ENCODE measurements at regions not wholly inside any gene's neighbourhood (a gene's known extent, or its start where the extent isn't known, plus 50 kb on each side); places are given as distances from the start of the nearest gene placed in this dataset.
"Not testable (repeated sequence)": the region's sequence is repeated elsewhere in the genome, so short reads cannot be mapped to it uniquely, and the experiment has no call there.

DNA sequence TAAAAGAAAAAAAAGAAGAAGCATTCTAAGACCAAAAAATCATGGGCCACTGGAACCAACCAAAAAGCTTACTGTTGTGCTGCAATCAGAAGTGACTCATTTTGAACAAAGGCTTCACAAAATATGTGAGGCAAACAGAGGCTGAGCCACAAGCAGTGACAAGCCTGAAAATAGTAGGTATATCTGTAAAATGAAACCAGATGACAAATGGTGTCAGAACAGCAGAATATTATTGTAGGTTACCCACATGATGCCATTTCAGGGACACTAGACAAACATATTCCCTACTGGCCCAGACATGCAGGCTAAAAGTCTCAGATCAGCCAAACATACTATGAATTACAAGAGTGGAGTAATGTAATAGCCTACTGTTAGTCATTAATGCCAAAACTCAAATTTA lies 1301.8 kb upstream of the DIAPH2 start:
- H3K36me3 ChIP-seq (ENCODE audit: control insufficient read depth, insufficient read depth, low read length): no peaks in the 10 kb centered on the region
- H3K27me3 ChIP-seq (ENCODE audit: control insufficient read depth, insufficient read depth, low read length, poor library complexity, severe bottlenecking): no peaks in the 10 kb centered on the region
- no peaks in the 10 kb centered on the region for H3K4me1 ChIP-seq (ENCODE audit: control insufficient read depth, insufficient read depth, low read length)
- no peaks in the 10 kb centered on the region for H3K9me3 ChIP-seq (ENCODE audit: control insufficient read depth, low read length)
- H3K27ac ChIP-seq (ENCODE audit: insufficient read depth, low read depth, low read length, poor library complexity, severe bottlenecking): no peak overlapping the region
- H3K4me3 ChIP-seq (ENCODE audit: insufficient read depth, low read depth, low read length): no peak overlapping the region

DNA sequence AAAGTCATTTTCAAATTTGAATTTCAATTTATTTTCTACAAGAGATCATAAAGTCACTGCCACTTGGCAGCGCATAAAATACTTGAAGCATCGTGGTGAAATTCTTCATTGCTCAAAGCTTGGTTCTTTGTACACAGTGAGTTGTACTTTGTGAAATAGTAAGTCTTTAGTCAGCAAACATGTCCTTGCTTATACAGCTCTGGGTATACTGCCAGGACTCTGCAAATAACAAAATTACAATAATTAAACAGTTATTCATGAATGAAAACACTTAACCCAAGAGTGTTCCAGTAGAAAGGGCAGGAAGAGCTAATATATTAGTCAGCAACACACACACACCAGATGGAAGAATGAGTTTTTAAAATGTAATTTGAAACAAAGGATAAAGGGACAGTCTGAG lies 1300.9 kb upstream of the DIAPH2 start:
- 93 to 100% methylated on average over 1 to 2 of the region's 2 CpGs for WGBS, 2 experiments

DNA sequence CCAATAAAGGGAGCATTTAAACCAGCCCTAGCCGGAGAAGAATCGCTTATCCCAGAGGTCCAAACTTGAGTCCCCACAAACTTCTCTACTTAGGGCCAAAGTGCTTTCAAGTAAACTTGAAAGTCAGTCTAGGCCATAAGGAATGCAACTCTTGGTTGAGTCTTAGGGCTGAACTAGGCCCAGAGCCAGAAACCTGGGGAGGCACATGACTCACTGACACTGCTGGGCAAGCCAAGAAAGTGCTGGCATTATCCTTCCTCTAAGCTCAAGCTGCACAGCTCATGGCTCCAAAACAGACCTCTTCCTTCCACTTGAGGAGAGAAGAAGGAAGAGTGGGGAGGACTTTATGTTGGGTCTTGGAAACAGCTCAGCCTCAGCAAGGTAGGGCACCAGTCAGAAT lies 1257.3 kb upstream of the DIAPH2 start:
- Histone ChIP-seq H3K27me3 (ENCODE audit: control insufficient read depth, insufficient read depth, low read length, poor library complexity, severe bottlenecking) (no peaks in the 10 kb centered on the region), H3K9me3 (ENCODE audit: control insufficient read depth, low read length) (no peaks in the 10 kb centered on the region), H3K4me1 (ENCODE audit: control insufficient read depth, insufficient read depth, low read length) (no peaks in the 10 kb centered on the region), H3K4me3 (ENCODE audit: insufficient read depth, low read depth, low read length) (no peak overlapping the region), H3K36me3 (ENCODE audit: control insufficient read depth, insufficient read depth, low read length) (no peaks in the 10 kb centered on the region), H3K27ac (ENCODE audit: insufficient read depth, low read depth, low read length, poor library complexity, severe bottlenecking) (no peak overlapping the region)
- 90 to 95% methylated on average over 2 of the region's 2 CpGs for WGBS, 2 experiments

More for the DNA sequence above, 1300.9 kb upstream of the DIAPH2 start:
- Histone ChIP-seq H3K27ac (ENCODE audit: insufficient read depth, low read depth, low read length, poor library complexity, severe bottlenecking) (no peak overlapping the region), H3K27me3 (ENCODE audit: control insufficient read depth, insufficient read depth, low read length, poor library complexity, severe bottlenecking) (no peaks in the 10 kb centered on the region), H3K36me3 (ENCODE audit: control insufficient read depth, insufficient read depth, low read length) (no peaks in the 10 kb centered on the region), H3K9me3 (ENCODE audit: control insufficient read depth, low read length) (no peaks in the 10 kb centered on the region), H3K4me1 (ENCODE audit: control insufficient read depth, insufficient read depth, low read length) (no peaks in the 10 kb centered on the region), H3K4me3 (ENCODE audit: insufficient read depth, low read depth, low read length) (no peak overlapping the region)

DNA sequence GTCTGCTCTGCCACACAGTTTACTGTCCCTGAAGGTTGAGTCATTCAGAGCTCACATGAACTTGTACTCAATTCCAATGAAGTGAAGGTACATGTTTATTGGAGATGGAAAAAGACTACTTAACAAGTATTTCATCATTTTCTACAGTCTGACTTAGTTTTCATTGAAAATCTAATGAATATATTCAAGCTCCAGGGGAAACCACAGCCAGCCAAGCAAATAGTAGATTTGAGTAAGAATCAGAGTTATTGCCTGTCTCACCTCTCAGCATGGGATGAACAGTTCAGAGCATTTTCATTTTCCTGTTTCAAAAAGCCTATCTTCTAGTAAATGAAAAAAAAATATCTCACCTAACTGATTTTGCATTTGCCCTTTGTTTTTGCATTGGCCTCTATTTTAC lies 1249.4 kb upstream of the DIAPH2 start:
- no peaks in the 10 kb centered on the region for H3K27me3 ChIP-seq (ENCODE audit: control insufficient read depth, insufficient read depth, low read length, poor library complexity, severe bottlenecking)
- H3K36me3 ChIP-seq (ENCODE audit: control insufficient read depth, insufficient read depth, low read length): no peaks in the 10 kb centered on the region
- H3K9me3 ChIP-seq (ENCODE audit: control insufficient read depth, low read length): no peaks in the 10 kb centered on the region
- H3K4me1 ChIP-seq (ENCODE audit: control insufficient read depth, insufficient read depth, low read length): no peaks in the 10 kb centered on the region
- no peak overlapping the region for H3K27ac ChIP-seq (ENCODE audit: insufficient read depth, low read depth, low read length, poor library complexity, severe bottlenecking)
- H3K4me3 ChIP-seq (ENCODE audit: insufficient read depth, low read depth, low read length): no peak overlapping the region

DNA sequence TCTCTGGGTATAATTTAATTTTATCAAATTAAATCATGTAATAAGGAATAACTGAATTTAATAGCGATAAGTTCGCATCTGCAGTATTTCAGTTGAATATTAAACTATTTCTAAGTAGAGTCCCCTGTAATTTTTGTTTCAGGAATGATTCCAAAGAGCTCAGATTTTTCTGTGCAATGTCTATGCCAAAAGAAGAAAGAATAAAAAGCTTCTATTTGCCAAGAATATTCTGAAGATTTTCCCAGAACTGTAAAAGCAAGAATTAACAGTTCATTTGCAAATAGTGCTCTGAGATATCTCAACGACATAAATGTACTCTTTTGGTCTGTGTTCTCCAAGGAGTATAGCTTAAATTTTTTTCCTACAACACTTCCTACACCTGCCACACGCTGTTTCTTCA lies 1242.8 kb upstream of the DIAPH2 start:
- Histone ChIP-seq H3K4me1 (ENCODE audit: control insufficient read depth, insufficient read depth, low read length) (no peaks in the 10 kb centered on the region), H3K27me3 (ENCODE audit: control insufficient read depth, insufficient read depth, low read length, poor library complexity, severe bottlenecking) (no peaks in the 10 kb centered on the region), H3K36me3 (ENCODE audit: control insufficient read depth, insufficient read depth, low read length) (no peaks in the 10 kb centered on the region), H3K27ac (ENCODE audit: insufficient read depth, low read depth, low read length, poor library complexity, severe bottlenecking) (no peak overlapping the region), H3K4me3 (ENCODE audit: insufficient read depth, low read depth, low read length) (no peak overlapping the region), H3K9me3 (ENCODE audit: control insufficient read depth, low read length) (no peaks in the 10 kb centered on the region)
- 72 to 90% methylated on average over 2 to 4 of the region's 4 CpGs for WGBS, 2 experiments

DNA sequence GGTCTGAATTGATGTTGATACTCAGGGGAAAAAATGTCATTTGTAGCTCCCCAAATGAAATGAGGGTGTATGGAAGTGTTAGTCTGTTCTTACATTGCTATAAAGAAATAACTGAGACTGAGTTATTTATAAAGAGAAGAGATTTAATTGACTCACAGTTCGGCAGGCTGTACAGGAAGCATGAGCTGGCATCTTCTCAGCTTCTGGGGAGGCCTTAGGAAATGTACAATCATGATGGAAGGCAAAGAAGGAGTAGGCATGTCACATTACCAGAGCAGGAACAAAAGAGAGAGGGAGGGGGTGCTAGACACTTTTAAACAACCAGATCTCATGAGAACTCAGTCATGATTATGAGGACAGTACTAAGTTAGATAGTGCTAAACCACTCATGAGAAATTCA lies 1199.9 kb upstream of the DIAPH2 start:
- no peaks in the 10 kb centered on the region for H3K9me3 ChIP-seq (ENCODE audit: control insufficient read depth, low read length)
- no peak overlapping the region for H3K27ac ChIP-seq (ENCODE audit: insufficient read depth, low read depth, low read length, poor library complexity, severe bottlenecking)
- no peaks in the 10 kb centered on the region for H3K27me3 ChIP-seq (ENCODE audit: control insufficient read depth, insufficient read depth, low read length, poor library complexity, severe bottlenecking)
- no peaks in the 10 kb centered on the region for H3K4me1 ChIP-seq (ENCODE audit: control insufficient read depth, insufficient read depth, low read length)
- H3K36me3 ChIP-seq (ENCODE audit: control insufficient read depth, insufficient read depth, low read length): no peaks in the 10 kb centered on the region
- no peak overlapping the region for H3K4me3 ChIP-seq (ENCODE audit: insufficient read depth, low read depth, low read length)
- WGBS, 2 experiments: 79 to 83% methylated on average over 1 of the region's 1 CpG

DNA sequence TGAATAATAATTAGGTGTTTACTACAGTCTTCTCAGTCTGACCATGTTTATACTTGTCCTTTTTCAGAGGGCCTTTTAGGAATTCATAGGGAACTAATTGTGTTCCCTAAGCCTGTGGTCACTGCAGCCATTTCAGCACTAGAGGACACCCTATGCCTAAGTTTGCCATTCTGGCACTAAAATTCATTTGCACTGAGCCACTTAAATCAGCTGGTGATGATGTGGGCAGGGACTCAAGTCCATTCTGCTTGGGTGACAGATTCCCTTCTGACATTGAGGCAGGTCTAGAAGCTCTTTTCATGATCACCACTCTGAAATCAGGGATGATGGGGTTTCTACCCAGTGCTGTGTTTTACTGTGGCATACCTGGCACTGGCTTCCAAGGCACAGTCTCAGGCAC lies 1178.9 kb upstream of the DIAPH2 start:
- Histone ChIP-seq H3K9me3 (ENCODE audit: control insufficient read depth, low read length) (no peaks in the 10 kb centered on the region), H3K27ac (ENCODE audit: insufficient read depth, low read depth, low read length, poor library complexity, severe bottlenecking) (no peak overlapping the region), H3K36me3 (ENCODE audit: control insufficient read depth, insufficient read depth, low read length) (no peaks in the 10 kb centered on the region), H3K27me3 (ENCODE audit: control insufficient read depth, insufficient read depth, low read length, poor library complexity, severe bottlenecking) (no peaks in the 10 kb centered on the region), H3K4me1 (ENCODE audit: control insufficient read depth, insufficient read depth, low read length) (no peaks in the 10 kb centered on the region), H3K4me3 (ENCODE audit: insufficient read depth, low read depth, low read length) (no peak overlapping the region)

DNA sequence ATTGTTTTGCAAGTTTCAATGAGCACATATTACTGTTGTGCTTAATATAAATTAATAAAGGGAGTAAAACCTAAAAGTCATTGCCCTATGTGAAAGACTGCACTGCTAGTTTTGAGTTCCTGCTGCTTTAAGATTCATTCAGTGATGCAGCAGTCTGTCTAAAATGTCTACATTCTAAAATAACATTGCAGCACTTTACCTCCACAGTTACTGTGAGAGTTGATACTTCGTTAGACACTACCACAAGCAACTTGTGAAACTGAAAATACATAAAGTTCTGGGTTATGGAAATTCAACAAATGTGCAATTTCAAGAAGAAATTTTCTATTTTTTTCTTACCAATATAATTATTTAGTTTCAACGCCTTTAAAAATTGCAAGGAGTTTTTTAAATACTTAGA lies 1175.2 kb upstream of the DIAPH2 start:
- Histone ChIP-seq H3K4me1 (ENCODE audit: control insufficient read depth, insufficient read depth, low read length) (no peaks in the 10 kb centered on the region), H3K27ac (ENCODE audit: insufficient read depth, low read depth, low read length, poor library complexity, severe bottlenecking) (no peak overlapping the region), H3K9me3 (ENCODE audit: control insufficient read depth, low read length) (no peaks in the 10 kb centered on the region), H3K4me3 (ENCODE audit: insufficient read depth, low read depth, low read length) (no peak overlapping the region), H3K36me3 (ENCODE audit: control insufficient read depth, insufficient read depth, low read length) (no peaks in the 10 kb centered on the region), H3K27me3 (ENCODE audit: control insufficient read depth, insufficient read depth, low read length, poor library complexity, severe bottlenecking) (no peaks in the 10 kb centered on the region)
- WGBS, 2 experiments: 100% methylated on average over 1 of the region's 2 CpGs; no CpG with 5 or more reads in 1 of the 2 experiments

DNA sequence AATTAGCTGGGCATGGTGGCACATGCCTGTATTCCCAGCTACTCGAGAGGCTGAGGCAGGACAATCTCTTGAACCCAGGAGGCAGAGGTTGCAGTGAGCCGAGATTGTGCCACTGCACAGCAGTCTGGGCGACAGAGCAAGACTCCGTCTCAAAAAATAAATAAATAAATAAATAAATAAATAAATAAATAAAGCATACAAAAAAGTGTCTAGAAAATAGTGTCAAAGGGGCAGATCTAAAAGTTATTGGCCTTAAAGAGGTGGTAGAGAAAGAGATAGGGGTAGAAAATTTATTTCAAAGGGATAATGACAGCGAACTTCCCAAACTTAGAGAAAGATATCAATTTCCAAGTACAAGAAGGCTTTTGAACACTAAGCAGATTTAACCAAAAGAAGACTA lies 1160.6 kb upstream of the DIAPH2 start:
- not testable (repeated sequence) for H3K4me3 ChIP-seq (ENCODE audit: insufficient read depth, low read depth, low read length); H3K9me3 ChIP-seq (ENCODE audit: control insufficient read depth, low read length)
- 89 to 95% methylated on average over 1 to 3 of the region's 5 CpGs for WGBS, 2 experiments

DNA sequence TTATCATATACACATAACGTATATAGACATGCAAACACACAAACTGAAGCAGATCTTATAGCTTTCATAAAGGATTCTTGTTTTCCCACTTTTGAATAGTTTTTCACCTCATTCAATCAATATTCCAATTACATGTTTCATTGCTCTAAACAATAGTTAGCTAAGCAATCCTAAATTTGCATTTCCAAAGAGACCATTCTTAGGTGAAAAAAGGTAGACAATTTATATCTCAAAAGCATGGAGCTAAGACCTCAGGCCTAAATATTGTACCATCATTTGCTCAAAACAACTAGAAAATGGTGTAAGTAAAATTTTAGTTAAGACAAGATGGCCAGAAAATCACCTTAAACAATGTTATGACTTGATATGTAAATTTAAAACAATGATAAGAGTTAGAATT lies 1148.5 kb upstream of the DIAPH2 start:
- H3K4me1 ChIP-seq (ENCODE audit: control insufficient read depth, insufficient read depth, low read length): no peaks in the 10 kb centered on the region
- H3K27ac ChIP-seq (ENCODE audit: insufficient read depth, low read depth, low read length, poor library complexity, severe bottlenecking): no peak overlapping the region
- H3K4me3 ChIP-seq (ENCODE audit: insufficient read depth, low read depth, low read length): no peak overlapping the region
- H3K27me3 ChIP-seq (ENCODE audit: control insufficient read depth, insufficient read depth, low read length, poor library complexity, severe bottlenecking): no peaks in the 10 kb centered on the region
- WGBS, 2 experiments: 92 to 100% methylated on average over 1 of the region's 1 CpG
- no peaks in the 10 kb centered on the region for H3K36me3 ChIP-seq (ENCODE audit: control insufficient read depth, insufficient read depth, low read length)
- no peaks in the 10 kb centered on the region for H3K9me3 ChIP-seq (ENCODE audit: control insufficient read depth, low read length)

More for the DNA sequence above, 1160.6 kb upstream of the DIAPH2 start:
- not testable (repeated sequence) for H3K27me3 ChIP-seq (ENCODE audit: control insufficient read depth, insufficient read depth, low read length, poor library complexity, severe bottlenecking); H3K36me3 ChIP-seq (ENCODE audit: control insufficient read depth, insufficient read depth, low read length); H3K4me1 ChIP-seq (ENCODE audit: control insufficient read depth, insufficient read depth, low read length); H3K27ac ChIP-seq (ENCODE audit: insufficient read depth, low read depth, low read length, poor library complexity, severe bottlenecking)

DNA sequence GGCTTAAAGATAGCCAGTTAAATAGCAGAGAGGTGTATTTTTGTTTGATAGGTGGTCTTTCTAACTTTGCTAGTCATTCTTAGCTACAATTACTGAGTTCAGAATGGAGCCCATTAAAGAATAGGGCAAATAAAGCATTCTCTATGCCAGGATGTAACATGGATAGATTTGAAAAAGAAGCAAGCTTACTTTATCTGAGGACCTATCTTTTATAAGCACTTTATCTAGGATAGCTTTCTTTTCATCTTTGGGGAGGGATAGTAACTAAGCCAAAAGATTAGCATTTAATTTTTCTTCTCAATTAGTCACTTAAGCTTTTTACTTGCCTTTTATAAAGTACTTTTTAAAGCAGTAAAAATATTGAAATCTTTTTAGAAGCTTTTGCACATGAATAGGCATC lies 1148.0 kb upstream of the DIAPH2 start:
- Histone ChIP-seq H3K4me1 (ENCODE audit: control insufficient read depth, insufficient read depth, low read length) (no peaks in the 10 kb centered on the region), H3K36me3 (ENCODE audit: control insufficient read depth, insufficient read depth, low read length) (no peaks in the 10 kb centered on the region), H3K9me3 (ENCODE audit: control insufficient read depth, low read length) (no peaks in the 10 kb centered on the region), H3K4me3 (ENCODE audit: insufficient read depth, low read depth, low read length) (no peak overlapping the region), H3K27me3 (ENCODE audit: control insufficient read depth, insufficient read depth, low read length, poor library complexity, severe bottlenecking) (no peaks in the 10 kb centered on the region), H3K27ac (ENCODE audit: insufficient read depth, low read depth, low read length, poor library complexity, severe bottlenecking) (no peak overlapping the region)
